ENCODE measurements at regions not wholly inside any gene's neighbourhood (a gene's known extent, or its start where the extent isn't known, plus 50 kb on each side); places are given as distances from the start of the nearest gene placed in this dataset.

DNA sequence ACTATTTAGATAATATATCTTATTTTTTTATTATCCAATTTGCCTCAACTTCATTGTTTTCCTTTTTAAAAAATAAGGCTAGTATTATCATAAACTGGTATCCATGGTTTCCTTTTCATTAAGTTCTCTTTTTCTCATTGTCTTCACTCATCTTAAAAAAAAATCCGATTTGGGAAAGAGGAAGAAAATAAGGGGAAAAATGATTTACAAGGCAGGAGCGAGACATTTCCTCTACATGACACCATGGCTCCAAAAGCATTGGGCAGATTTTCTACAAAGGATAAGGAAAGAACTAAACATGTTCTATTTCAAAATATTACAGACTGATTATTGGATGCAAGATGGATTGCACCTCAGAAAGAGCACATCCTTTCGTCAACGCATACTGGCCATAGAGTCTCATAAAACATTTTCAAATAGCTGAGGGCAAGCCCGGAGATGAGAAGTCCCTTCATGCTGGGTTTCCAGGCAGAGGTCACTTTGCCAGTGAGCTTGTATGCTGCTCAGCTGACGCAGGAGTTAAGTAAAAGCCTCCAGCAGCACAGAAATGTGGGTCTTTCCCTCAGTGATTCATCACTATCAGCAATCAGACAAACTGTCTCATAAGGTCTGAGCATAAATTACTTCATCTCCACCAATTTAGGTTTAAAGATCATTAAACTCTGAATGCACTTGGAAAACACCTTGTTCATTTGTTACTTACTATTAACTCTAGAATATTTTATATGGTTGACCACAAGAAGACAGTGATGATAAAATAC lies 129.0 kb upstream of the TNFAIP3 start:
- DNase-seq: no peak

DNA sequence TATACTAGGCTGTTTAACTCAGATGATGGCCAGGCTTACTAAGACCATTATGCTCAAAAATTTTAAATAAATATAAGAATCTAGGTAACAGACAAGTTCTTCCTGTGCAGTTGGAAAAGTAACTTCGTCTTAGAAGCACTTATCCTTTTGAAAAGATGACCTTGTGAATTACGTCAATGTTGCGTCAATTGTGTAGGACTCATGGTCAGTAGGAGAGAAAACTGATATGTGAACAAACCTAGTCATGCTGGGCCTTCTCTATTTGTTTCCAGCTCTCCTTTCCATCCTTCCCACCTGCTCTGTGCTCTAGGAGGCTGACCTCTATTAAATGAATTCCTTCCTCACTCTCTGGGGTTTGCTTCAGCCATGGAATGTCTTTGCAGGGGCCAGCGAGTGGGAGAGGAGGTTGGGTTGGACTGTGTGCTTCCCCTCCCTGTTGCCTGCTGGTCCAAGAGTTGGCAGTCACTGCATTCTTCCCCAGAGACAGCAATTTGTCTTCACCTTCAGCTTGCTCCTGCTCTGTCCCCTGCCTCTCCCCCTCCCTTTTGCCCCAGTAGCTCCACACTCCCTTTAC lies 128.0 kb upstream of the TNFAIP3 start:
- DNase-seq: no peak

DNA sequence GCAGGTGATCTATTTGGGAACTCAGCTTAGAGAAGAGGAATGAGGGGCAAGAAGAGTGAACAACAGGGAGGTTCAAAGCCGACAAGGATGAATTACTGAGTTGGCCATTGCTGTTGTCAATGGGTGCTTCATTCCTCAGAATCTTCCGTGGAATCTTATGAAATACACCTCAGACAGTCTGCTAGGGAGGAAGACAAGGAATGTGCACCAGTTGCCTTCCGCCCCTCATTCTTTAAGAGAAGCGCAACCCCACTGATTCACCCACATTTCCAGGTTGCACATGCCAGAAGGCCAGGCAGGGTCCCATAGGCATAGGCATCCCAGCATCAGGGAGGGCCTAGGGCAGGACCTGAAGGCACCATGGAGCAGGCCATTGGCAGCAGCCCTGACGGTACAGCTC lies 127.5 kb upstream of the TNFAIP3 start:
- DNase-seq: no peak

DNA sequence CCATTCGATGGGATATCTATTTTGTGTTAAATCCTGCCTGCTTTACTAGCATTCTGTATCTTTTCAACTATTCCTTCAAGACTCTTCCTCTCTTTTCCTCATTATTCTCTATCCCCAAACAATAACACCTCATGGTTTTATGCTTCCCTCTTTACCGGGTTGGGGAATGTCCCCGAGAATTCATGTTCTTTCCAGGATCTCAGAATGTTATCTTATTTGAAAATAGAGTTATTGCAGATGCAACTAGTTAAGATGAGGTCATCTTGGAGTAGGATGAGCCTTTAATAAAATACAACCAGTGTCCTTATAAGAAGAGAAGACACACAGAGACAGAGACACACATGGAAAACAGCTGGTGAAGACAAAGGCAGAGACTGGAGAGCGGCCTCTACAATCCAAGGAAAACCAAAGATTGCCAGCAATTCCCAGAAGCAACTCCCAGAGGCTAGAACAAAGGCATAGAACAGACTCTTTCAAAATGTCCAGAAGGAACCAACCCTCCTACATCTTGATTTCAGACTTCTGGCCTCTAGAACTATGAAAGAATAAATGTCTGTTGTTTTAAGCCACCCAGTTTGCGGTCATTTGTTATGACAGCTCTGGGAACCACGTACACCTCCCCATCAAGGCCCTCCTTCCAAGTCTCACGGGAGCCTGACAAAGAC lies 126.8 kb upstream of the TNFAIP3 start:
- no peak for DNase-seq

DNA sequence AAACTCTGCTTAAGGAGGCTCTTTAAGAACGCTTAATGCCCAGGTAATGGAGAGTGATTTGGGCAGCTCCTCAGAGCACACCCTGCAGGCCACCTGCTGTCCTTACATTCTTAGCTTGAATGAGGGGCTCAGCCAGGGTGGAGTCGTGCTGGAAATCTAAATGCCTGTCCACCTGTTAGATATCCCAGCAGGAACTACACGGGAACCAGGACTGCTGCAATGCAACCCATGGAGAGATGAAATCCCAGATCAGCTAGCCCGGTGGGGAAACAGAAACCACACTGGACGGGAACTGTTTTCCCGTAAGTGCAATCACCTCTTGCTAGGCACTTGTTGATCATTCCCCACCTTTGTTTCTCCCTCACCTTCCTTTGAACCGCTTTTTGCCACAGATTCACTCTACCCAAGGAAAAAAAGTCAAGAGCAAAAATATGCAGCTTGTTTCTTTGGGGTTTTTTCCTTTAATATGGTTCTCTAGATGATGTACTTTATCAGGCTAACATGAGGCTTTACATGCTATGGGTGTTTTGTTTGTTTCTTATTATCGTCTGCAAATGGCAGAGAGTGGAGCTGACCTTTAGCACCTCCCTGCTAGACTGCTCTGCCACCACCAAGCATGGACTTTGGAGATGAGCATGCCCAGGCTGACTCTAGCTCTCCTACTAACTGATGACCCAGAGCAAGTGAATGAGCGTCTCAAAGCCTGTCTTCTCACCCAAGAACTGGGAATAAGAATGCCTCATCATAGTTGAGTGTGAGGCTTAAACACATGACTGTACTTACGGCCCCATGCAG lies 125.9 kb upstream of the TNFAIP3 start:
- no peak for DNase-seq

DNA sequence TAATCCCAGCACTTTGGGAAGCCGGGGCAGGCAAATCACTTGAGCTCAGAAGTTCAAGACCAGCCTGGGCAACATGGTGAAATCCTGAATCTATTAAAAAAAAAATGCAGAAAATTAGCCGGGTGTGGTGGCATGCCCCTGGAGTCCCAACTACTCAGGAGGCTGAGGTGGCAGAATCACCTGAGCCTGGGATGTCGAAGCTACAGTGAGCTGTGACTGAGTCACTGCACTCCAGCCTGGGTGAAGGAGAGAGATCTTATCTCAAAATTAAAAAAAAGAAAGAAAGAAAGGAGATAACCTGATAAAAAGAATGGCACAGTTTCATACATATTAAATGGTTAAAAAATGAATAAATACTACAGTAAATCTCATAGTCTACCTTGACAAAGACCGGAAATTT lies 123.6 kb upstream of the TNFAIP3 start:
- no peak for DNase-seq

DNA sequence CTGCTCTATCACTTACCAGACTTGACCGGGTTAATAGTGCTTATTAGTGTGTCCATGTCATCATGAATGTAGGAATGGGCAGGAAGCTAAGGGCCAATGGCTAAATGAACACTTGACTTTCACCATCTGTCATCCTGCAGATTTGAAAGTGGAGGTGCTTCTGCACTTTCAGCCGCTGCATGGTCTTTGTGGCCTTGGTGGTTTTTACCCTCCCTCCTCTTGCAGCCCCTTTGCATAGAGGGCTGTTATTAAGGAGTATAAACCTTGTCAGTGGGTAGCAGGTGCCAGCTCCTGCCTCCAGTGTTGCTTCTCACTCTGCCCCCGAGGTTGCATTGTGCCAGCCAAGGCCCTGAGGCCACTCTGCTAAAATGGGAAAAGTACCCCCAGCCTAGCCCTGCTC lies 122.2 kb upstream of the TNFAIP3 start:
- no peak for DNase-seq

DNA sequence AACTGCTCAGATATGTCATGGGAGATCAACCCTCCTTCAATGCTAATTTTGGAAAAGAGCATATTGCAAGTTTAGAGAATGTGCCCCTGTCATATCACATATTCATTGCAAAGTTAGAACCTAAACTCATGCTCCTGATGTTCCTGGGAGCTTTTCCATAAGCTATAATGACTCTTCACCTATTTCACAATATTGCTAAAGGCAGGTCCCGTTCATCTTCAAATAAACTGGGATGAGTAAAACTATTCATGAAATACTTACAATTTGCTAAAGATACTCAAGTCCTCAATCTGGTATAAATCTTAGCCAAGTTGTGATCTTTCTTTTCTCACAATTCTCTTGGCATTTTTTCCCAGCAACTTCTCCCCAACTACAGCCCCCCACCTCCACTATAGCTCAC lies 121.7 kb upstream of the TNFAIP3 start:
- no peak for DNase-seq

DNA sequence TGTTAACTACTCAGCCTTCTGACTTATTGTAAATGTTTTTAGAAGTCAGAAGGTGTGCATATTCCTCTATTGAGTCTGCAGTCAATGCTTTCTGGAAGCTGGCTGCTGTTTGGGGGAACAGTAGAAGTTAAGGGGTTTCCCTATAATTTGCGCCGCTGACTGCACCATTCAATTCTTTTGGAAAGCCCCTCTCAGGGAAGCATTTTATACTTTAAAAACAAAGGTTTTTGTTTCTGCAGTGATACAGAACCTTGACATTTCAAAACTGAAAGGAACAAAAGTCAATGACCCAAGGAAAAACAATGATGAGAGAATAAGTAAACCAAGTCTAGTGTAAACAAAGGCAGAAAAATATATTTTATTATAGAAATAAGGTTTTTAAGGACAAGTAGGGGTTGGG lies 120.8 kb upstream of the TNFAIP3 start:
- no peak for DNase-seq

DNA sequence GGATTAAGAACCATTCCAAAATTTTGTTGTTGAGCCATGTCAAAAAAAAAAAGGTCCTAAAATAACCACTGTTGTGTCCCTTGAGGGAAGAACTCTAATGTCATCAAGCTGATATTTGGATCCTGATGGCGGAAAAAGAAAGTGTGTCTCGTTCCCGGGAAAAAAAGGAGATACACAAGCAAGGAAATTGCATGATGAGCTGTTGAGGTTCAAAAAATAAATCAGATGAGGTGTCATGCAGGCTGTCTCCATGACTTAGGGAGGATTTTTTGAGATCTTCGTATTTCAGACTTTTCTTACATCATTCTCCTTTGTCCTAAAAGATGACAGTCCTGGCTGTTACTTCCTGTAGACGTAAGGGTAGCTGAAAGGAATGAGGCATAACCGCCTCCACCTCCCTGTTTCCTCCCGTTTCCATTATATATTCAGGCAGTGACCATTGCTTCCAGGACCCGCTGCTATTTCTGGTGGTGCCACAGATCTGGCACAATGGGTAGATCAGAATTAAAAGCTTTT lies 117.3 kb upstream of the TNFAIP3 start:
- DNase-seq: no peak

DNA sequence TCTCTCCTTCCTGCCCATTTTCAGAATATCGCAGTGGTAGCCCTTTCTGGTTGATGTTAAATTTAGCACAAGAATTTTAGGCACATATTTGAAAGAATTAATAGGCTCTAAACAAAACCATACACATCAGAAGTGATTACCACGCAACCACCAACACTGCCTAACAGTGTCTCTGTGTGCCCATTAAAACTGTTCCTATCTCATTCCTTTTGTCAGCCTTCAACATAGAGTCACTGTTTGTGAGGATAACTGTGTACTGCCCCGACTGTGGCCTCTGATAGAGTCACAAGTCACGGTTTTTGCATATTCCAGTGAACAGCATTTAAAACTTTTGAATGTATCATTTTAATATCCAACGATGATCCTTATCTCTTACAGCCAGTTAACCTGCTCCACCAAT lies 116.8 kb upstream of the TNFAIP3 start:
- no peak for DNase-seq

DNA sequence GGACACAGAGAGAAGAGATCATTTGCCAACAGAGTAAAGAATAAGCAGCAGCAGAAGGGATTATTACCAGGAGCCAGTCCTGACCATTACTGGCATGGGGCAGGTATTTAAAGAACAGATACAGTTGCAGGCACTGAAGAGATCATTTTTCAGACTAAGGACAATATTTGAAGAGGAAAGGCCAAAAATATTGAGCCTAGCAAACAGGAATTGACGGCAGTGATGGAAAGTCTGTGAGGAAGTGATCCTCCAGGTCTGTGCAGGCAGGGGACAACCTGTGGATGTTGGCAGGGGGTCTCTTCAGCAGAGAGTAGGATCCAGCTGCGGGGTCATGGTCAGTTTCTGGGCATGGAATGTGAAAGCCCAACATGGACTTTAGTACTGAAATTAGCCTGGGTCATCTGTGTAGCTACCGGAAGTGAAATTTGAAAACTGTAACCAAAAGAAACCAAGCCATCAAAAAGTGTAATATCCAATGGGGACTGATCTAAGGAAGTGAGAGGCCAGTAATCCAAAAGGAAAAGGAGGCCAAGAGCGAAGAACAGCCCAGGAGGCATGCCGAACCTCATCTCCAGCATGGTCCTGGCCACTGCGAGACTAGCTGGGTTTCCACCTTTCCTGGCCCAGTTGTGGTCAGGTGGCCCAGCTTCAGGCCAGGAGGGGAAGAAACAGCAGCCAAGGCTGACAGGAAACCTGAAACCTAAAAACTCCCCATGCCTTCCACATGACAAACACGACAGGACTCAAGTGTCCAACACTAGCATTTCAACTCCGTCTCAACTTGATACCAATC lies 115.1 kb upstream of the TNFAIP3 start:
- no peak for DNase-seq

DNA sequence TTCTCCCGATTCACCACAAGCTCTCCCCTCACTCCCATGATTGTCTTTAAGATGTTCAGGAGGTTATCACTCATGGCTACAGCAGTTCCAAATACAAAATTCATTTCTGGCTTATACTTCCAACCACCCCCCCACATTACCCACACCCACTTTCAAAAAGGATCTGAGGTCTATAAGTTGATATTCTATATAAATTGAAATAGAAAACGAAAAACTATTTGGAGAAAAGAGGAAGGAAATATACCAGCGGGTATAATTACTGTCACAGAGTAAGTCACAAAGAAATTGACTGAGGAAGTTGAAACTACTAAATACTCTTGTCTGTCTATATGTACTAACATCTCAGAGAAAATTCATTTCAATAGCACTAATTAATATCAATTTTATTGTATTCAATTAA lies 112.7 kb upstream of the TNFAIP3 start:
- DNase-seq: no peak

DNA sequence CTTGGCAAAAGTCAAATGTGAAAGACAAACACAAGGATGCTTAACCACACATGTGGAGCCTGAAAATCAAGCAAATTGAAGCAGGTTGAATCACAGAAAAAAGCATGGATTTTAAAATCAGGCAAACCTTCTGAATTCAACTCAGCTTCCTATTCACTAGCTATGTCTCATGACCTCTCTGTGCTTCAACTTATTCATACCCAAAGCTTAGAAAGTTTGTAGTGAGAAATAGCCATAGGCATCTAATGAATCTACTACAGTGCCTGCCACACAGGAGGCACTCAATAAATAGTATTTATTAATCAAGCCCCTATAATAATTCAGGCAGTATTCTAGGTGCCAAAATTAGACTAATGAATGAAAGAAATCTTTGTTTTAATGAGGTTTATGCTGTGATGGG lies 112.2 kb upstream of the TNFAIP3 start:
- DNase-seq: no peak

DNA sequence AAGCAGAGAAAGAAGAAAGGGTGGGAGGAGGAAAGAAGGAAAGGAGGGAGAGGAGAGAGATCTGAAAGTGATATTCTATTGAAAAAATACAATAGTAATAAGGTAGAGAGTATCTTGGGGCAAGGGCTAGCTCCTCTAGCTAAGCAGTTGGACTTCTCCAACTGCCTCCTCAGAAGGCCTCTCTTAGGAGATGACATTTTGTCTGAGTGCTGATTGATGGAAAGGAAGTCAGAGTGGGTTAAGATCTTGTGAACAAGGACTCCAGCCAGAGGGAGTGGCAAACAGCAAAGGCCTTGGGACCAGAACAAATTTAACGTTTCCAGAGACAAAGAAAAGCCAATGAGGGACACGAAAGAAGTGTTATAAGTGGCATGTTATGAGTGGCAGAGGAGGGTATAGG lies 111.8 kb upstream of the TNFAIP3 start:
- no peak for DNase-seq

DNA sequence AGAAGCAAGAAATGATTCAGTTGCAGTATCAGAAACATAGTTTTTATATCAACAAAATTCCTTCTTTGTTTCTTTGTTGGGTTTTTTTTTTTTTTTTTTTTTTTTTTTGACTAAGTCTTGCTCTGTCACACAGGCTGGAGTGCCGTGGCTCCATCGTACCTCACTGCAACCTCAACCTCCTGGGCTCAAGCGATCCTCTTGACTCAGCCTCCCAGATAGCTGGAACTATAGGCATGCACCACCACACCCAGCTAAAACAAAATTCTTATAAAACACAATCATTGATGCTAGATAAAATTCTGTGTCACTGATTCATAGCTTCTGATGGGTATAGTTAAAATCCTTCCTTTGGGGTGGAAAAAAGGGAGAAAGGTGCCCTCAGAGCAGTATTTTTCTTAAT lies 110.3 kb upstream of the TNFAIP3 start:
- DNase-seq: no peak

DNA sequence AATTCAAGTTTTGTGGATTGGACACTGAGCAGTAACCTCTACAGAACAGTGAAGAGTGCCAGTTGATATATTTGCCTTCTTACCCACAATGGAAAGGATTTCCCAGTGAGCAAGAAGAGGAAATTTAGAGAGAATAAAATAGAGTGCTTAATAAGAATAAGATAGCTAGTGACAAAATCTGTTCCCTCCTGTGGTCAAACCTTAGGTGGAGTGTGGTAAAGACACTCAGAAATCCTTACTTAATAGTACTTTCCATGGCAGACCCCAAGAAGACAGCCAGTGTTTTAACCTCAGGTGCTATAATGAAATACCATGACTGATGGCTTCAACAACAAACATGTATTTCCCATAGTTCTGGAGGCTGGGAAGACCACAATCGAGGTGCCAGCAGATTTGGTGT lies 108.4 kb upstream of the TNFAIP3 start:
- no peak for DNase-seq

DNA sequence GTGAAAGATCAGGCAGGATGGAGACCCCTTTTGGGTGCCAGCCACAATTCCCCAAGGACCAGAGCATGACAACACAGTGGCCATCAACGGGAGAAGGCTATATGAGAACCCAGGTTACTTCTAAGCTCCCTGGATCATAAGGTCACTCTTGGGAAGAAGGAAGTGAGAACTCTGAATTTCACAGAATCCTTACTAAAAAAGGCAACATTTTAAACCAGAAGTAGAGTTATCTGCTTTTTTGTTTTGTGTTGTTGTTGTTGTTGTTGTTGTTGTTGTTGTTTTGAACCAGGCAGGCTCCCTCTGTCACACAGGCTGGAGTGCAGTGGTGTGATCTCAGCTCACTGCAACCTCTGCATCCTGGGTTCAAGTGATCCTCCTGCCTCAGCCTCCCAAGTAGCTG lies 107.4 kb upstream of the TNFAIP3 start:
- DNase-seq: no peak

DNA sequence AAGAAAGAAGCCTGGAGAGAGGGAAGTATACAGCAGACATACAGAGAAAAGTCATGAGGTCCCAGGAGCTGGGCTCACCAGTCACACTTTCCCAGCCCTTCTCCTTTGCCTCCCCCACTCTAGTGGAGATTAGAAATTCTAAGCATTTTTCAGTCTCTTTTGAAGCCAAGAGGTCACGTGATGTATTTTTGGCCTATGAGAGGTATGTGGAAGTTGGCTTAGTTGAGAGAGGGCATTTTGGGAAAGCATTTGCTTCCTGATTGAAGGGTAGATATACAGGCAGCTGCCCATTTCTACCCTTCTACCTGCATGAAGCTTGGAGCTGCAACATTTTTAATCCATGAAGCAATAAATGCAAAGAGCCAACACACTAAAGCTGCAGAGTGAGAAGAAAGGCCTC lies 106.0 kb upstream of the TNFAIP3 start:
- no peak for DNase-seq

DNA sequence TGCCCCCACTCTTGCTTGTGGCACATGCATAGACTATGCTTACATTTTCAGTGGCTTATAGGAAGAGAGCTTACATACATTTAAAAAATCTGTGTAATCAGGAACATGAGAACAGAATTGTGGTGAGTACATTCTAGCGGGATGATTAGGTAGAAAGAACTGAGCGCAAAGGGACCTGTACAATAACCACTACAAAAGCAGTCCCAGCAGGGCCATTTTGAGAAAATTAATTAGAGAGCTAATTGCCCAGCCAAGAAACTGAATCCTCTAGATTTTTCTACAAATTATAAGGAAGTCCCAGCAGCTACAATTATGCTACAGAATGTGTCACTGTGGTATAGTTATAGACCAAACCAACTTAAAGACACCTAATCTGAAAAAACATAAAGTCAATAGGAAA lies 105.6 kb upstream of the TNFAIP3 start:
- no peak for DNase-seq

DNA sequence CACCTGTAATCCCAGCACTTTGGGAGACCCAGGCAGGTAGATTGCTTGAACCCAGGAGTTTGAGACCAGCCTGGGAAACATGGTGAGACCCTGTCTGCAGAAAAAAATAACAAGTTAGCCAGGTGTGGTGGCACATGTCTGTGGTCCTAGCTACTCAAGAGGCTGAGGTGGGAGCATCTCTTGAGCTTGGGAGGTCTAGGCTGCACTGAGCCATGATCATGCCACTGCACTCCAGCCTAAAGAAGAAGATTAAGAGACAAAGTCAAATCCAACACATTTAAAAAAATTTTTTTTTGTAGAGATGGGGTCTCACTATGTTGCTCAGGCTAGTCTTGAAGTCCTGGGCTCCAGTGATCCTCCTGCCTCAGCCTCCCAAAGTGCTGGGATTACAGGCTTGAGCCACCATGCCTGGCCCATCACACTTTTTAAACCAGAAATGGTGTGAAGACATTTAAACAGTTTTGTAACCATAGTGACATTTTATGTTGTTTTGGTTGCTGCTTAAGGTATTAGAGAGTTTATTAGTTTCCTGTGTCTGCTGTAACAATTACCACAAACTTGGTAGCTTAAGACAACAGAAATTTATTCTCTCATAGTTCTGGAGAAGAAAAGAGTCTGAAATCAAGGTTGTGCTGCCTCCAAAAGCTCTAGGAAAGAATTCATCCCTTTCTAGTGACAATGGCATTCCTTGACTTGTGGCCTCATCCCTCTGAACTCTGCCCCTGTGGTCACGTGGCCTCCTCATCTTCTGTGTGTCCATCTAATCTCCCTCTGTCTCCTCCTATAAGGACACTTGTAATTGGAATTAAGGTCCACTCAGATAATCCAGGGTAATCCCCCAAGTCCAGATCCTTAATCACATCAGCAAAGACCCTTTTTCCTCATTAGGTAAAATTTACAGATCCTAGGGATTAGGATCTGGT lies 104.6 kb upstream of the TNFAIP3 start:
- DNase-seq: no peak

DNA sequence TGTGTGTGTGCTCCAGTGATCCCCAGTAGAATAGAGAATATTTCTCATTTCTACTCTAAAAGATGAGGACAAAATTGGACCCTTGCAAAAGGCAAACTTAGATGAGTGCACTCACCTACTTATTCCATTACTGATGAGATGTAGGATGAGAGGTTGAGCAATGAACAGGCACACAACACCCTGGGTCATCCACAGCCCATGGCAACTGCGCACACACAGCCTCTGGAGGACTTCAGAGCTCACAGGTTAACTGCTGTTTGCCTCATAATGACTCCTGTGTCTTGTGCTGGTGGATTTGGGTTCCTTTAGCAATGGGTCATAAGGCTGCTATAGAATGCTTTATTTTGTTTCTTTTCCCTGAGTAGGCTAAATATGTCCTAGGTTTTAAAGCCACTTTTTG lies 103.6 kb upstream of the TNFAIP3 start:
- DNase-seq: no peak
